MM.1S (cell line): ENCODE measurements at regions not wholly inside any gene's neighbourhood (a gene's known extent, or its start where the extent isn't known, plus 50 kb on each side); places are given as distances from the start of the nearest gene placed in this dataset.

Experiments
- DNase-seq: peaks from one replicate; pipeline ENCODE4 v3.0.0-alpha.2; 2015
- H2AFZ ChIP-seq: fragments of 300-600 bp; sonication (generic); 2 replicates; pipeline ENCODE4 v1.6.0; 2016; ENCODE audit warnings: antibody characterized with exemption, low read length
- H3F3A ChIP-seq: fragments of 300-600 bp; sonication (generic); 2 replicates; pipeline ENCODE4 v1.6.1; 2016; ENCODE audit warnings: mild to moderate bottlenecking, antibody characterized with exemption, low read length, moderate library complexity, mixed read lengths; ENCODE audit not compliant: insufficient read depth
- H3K27ac ChIP-seq: fragments of 300-600 bp; sonication (generic); 2 replicates; pipeline ENCODE4 v1.5.1; 2016; ENCODE audit warnings: mild to moderate bottlenecking, low read length
- H3K27me3 ChIP-seq: fragments of 300-600 bp; sonication (generic); replicated peaks from 2 replicates; pipeline ENCODE4 v1.6.0; 2016; ENCODE audit warnings: low read length; ENCODE audit not compliant: insufficient read depth
- H3K36me3 ChIP-seq: fragments of 300-600 bp; sonication (generic); replicated peaks from 2 replicates; pipeline ENCODE4 v1.6.1; 2016; ENCODE audit warnings: mild to moderate bottlenecking, low read length, mixed read lengths; ENCODE audit not compliant: insufficient read depth
- H3K4me1 ChIP-seq: fragments of 300-600 bp; sonication (generic); 2 replicates; pipeline ENCODE4 v1.6.1; 2016; ENCODE audit warnings: low read length, mixed read lengths
- H3K4me2 ChIP-seq: fragments of 300-600 bp; sonication (generic); 2 replicates; pipeline ENCODE4 v1.6.0; 2016; ENCODE audit warnings: low read depth, low read length
- H3K4me3 ChIP-seq: fragments of 300-600 bp; sonication (generic); 2 replicates; pipeline ENCODE4 v1.5.1; 2016; ENCODE audit warnings: low read length, mixed read lengths
- H3K79me2 ChIP-seq: fragments of 300-600 bp; sonication (generic); 2 replicates; pipeline ENCODE4 v1.6.1; 2016; ENCODE audit warnings: mixed run types, low read length, mixed read lengths
- H3K9ac ChIP-seq: fragments of 300-600 bp; sonication (generic); 2 replicates; pipeline ENCODE4 v1.6.1; 2016; ENCODE audit warnings: low read length, mixed read lengths
- H3K9me2 ChIP-seq: fragments of 300-600 bp; sonication (generic); replicated peaks from 2 replicates; pipeline ENCODE4 v1.6.1; 2016; ENCODE audit warnings: mild to moderate bottlenecking, low read length, mixed read lengths; ENCODE audit not compliant: insufficient read depth
- H3K9me3 ChIP-seq: fragments of 300-600 bp; sonication (generic); replicated peaks from 2 replicates; pipeline ENCODE4 v1.6.1; 2016; ENCODE audit warnings: mild to moderate bottlenecking, low read length, mixed read lengths; ENCODE audit not compliant: insufficient read depth
- H4K20me1 ChIP-seq: fragments of 300-600 bp; sonication (generic); 2 replicates; pipeline ENCODE4 v1.6.1; 2016; ENCODE audit warnings: mild to moderate bottlenecking, low read length, moderate library complexity, mixed read lengths; ENCODE audit not compliant: insufficient read depth
- EZH2 ChIP-seq: fragments of 300-600 bp; sonication (generic); optimal IDR thresholded peaks from 2 replicates; pipeline ENCODE3; 2017; ENCODE audit warnings: low read depth, mild to moderate bottlenecking, antibody characterized with exemption, low read length, mixed read lengths
- EZH2phosphoT487 ChIP-seq: fragments of 300-600 bp; sonication (generic); IDR thresholded peaks from 2 replicates; pipeline ENCODE4 v1.6.1; 2018; ENCODE audit warnings: antibody characterized with exemption, low read length
- TF ChIP-seq, protein P1 (sequence below): fragments of 300-600 bp; sonication (generic); IDR thresholded peaks from 2 replicates; pipeline ENCODE4 v1.5.1; 2016; ENCODE audit warnings: antibody characterized with exemption, low read length, mixed read lengths

DNA sequence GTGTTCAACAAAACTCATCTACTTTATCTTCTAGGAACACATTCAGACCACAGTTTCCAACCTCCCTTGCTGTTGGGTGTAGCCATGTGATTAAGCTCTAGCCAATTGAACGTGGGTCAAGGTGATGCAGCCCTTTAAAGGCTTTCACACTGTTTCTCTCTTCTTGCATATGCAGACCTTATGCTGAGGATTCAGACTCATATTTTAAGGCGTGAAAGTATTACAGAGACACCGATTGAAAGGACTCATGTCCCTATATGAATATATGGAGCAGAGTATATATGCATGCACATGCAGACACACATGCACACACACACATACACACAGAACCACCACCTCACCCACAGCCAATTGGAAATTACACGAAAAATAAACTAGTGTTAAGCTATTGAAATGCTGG is 214.3 kb upstream of the NR5A2 start:
- no peak for DNase-seq
- no peak overlapping the region for H2AFZ ChIP-seq
- no peak overlapping the region for H3K27ac ChIP-seq

DNA sequence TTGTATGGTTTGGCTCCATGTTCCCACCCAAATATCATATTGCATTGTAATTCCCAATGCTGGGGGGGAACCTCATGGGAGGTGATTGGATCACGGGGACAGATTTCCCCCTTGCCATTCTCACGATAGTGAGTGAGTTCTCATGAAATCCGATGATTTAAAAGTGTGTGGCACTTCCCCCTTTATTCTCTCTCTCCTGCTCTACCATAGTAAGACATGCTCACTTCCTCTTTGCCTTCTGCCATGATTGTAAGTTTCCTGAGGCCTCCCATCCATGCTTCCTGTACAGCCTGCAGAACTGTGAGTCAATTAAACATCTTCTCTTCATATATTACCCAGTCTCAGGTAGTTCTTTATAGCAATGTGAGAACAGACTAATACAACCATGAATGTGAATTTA is 211.6 kb upstream of the NR5A2 start:
- Histone ChIP-seq H3K9ac (no peak overlapping the region), H4K20me1 (no peaks in the 10 kb centered on the region)
- DNase-seq, result no peak

More for the DNA sequence above, 214.3 kb upstream of the NR5A2 start:
- no peaks in the 10 kb centered on the region for H4K20me1 ChIP-seq
- H3K4me2 ChIP-seq, result no peak overlapping the region
- H3K4me1 ChIP-seq, result no peaks in the 10 kb centered on the region
- no peaks in the 10 kb centered on the region for H3K9me2 ChIP-seq
- no peaks in the 10 kb centered on the region for H3K27me3 ChIP-seq
- TF ChIP-seq, protein P1, sequence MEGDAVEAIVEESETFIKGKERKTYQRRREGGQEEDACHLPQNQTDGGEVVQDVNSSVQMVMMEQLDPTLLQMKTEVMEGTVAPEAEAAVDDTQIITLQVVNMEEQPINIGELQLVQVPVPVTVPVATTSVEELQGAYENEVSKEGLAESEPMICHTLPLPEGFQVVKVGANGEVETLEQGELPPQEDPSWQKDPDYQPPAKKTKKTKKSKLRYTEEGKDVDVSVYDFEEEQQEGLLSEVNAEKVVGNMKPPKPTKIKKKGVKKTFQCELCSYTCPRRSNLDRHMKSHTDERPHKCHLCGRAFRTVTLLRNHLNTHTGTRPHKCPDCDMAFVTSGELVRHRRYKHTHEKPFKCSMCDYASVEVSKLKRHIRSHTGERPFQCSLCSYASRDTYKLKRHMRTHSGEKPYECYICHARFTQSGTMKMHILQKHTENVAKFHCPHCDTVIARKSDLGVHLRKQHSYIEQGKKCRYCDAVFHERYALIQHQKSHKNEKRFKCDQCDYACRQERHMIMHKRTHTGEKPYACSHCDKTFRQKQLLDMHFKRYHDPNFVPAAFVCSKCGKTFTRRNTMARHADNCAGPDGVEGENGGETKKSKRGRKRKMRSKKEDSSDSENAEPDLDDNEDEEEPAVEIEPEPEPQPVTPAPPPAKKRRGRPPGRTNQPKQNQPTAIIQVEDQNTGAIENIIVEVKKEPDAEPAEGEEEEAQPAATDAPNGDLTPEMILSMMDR, result no peak
- TF ChIP-seq EZH2, result no peak
- no peak for TF ChIP-seq EZH2phosphoT487
- no peaks in the 10 kb centered on the region for H3K9me3 ChIP-seq
- H3K79me2 ChIP-seq, result no peaks in the 10 kb centered on the region
- no peak overlapping the region for H3K9ac ChIP-seq
- no peaks in the 10 kb centered on the region for H3F3A ChIP-seq
- no peaks in the 10 kb centered on the region for H3K36me3 ChIP-seq
- H3K4me3 ChIP-seq, result no peak overlapping the region

DNA sequence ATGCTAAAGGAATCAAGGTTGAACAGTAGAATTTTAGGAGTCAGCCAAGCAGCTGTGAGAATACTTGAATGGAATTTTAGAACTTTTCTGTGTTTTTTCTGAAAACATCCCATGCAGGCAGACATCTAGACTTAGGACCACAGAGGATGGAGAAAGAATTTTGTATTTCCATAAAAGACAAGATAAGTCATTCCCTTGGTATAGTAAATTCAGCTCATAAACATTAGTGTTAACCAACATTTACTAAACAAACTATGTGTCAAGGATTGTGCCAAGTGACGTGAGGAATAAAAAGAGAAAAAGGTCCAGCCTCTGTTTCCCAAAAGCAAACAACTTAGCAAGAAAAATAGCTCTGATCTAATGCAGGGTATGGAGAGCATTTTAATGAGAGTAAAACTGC is 210.2 kb upstream of the NR5A2 start:
- Histone ChIP-seq H3K4me1 (no peaks in the 10 kb centered on the region), H3K4me3 (no peak overlapping the region), H3K79me2 (no peaks in the 10 kb centered on the region), H3K9ac (no peak overlapping the region), H3F3A (no peaks in the 10 kb centered on the region), H2AFZ (no peak overlapping the region), H3K9me2 (no peaks in the 10 kb centered on the region), H3K9me3 (no peaks in the 10 kb centered on the region), H3K27ac (no peak overlapping the region), H3K36me3 (no peaks in the 10 kb centered on the region), H4K20me1 (no peaks in the 10 kb centered on the region), H3K4me2 (no peak overlapping the region), H3K27me3 (no peaks in the 10 kb centered on the region)
- TF ChIP-seq, protein P1, result no peak
- TF ChIP-seq EZH2phosphoT487 (no peak), EZH2 (no peak)
- DNase-seq, result no peak

More for the DNA sequence above, 211.6 kb upstream of the NR5A2 start:
- H3K79me2 ChIP-seq, result no peaks in the 10 kb centered on the region
- H3K27ac ChIP-seq, result no peak overlapping the region
- no peaks in the 10 kb centered on the region for H3K9me3 ChIP-seq
- H3K9me2 ChIP-seq, result no peaks in the 10 kb centered on the region
- H3K27me3 ChIP-seq, result no peaks in the 10 kb centered on the region
- no peak for TF ChIP-seq EZH2
- TF ChIP-seq EZH2phosphoT487, result no peak
- TF ChIP-seq, protein P1, result no peak
- H2AFZ ChIP-seq, result no peak overlapping the region
- H3K4me2 ChIP-seq, result no peak overlapping the region
- H3K36me3 ChIP-seq, result no peaks in the 10 kb centered on the region
- H3F3A ChIP-seq, result no peaks in the 10 kb centered on the region
- no peak overlapping the region for H3K4me3 ChIP-seq
- no peaks in the 10 kb centered on the region for H3K4me1 ChIP-seq
